ENCODE measurements at regions not wholly inside any gene's neighbourhood (a gene's known extent, or its start where the extent isn't known, plus 50 kb on each side); places are given as distances from the start of the nearest gene placed in this dataset.

DNA sequence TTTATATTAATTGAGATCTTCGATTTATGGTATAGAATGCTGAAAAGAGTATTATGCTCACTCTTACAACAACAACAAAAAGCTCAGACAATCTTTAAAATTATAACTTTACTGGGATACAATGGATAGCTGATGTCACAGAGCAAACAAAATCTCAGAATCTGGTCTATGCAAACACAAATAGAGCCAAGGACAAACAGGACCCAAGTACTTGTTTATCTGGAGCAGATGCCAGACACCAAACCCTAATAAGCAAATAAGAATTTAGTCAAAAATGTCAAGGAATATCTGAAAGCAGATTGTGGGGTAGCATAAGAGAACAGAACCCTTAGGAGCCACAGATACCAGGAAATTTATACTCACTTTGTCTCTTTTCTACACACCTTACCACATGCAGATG lies 302.2 kb downstream of the CGGBP1 start:
- H2BK5ac ChIP-seq (ENCODE audit: insufficient read length, low read length): no peak overlapping the region
- H3K23ac ChIP-seq (ENCODE audit: insufficient read length, low read depth, low read length): no peak overlapping the region
- H3K9ac ChIP-seq (ENCODE audit: extremely low read depth, insufficient read length, low read length): no peak overlapping the region
- no peak overlapping the region for H2BK12ac ChIP-seq (ENCODE audit: insufficient read length, low read depth, low read length)
- no peak overlapping the region for H4K8ac ChIP-seq (replicated peaks; ENCODE audit: insufficient read length, low read depth, low read length)
- H3K9me3 Mint-ChIP-seq: peaks cover 0 to 2% of the 10 kb centered on the region in 2 experiments; a peak in 2 of 5 replicates
- H2BK120ac ChIP-seq (ENCODE audit: low read depth, low read length, poor library complexity, severe bottlenecking): no peak overlapping the region
- H2BK20ac ChIP-seq (ENCODE audit: low read depth, low read length, poor library complexity, severe bottlenecking): no peak overlapping the region
- H3K14ac ChIP-seq (ENCODE audit: insufficient read depth, low read length): no peak overlapping the region
- TF ChIP-seq, protein P1, sequence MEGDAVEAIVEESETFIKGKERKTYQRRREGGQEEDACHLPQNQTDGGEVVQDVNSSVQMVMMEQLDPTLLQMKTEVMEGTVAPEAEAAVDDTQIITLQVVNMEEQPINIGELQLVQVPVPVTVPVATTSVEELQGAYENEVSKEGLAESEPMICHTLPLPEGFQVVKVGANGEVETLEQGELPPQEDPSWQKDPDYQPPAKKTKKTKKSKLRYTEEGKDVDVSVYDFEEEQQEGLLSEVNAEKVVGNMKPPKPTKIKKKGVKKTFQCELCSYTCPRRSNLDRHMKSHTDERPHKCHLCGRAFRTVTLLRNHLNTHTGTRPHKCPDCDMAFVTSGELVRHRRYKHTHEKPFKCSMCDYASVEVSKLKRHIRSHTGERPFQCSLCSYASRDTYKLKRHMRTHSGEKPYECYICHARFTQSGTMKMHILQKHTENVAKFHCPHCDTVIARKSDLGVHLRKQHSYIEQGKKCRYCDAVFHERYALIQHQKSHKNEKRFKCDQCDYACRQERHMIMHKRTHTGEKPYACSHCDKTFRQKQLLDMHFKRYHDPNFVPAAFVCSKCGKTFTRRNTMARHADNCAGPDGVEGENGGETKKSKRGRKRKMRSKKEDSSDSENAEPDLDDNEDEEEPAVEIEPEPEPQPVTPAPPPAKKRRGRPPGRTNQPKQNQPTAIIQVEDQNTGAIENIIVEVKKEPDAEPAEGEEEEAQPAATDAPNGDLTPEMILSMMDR (conservative IDR thresholded peaks at IDR 0.05): no peak
- H3K4ac ChIP-seq (ENCODE audit: low read depth, low read length): no peak overlapping the region
- no peak overlapping the region for H3K27ac Mint-ChIP-seq
- H3K56ac ChIP-seq (ENCODE audit: insufficient read length, low read depth, low read length): no peak overlapping the region
- H4K5ac ChIP-seq (ENCODE audit: insufficient read length, low read depth, low read length): no peak overlapping the region
- H4K20me1 ChIP-seq (ENCODE audit: control insufficient read depth, insufficient read depth, insufficient read length): no peaks in the 10 kb centered on the region
- H3K27me3 Mint-ChIP-seq (ENCODE audit: low read depth): no peaks in the 10 kb centered on the region
- no peak overlapping the region for H4K91ac ChIP-seq (ENCODE audit: insufficient read length, low read depth, low read length)
- H3K4me1 ChIP-seq (ENCODE audit: insufficient read depth, low read length): no peaks in the 10 kb centered on the region
- H2BK15ac ChIP-seq (ENCODE audit: low read depth, low read length): no peak overlapping the region
- H3K4me3 Mint-ChIP-seq: no peak overlapping the region
- H2AFZ ChIP-seq (ENCODE audit: low read length): no peak overlapping the region
- no peaks in the 10 kb centered on the region for H3K27me3 ChIP-seq (ENCODE audit: insufficient read depth, low read length)
- H3K4me1 Mint-ChIP-seq: peaks cover 8 to 9% of the 10 kb centered on the region in 2 experiments; a peak in 3 of 4 replicates
- H3K9me3 ChIP-seq (ENCODE audit: control insufficient read depth, low read depth, low read length): no peaks in the 10 kb centered on the region
- no peaks in the 10 kb centered on the region for H3K79me1 ChIP-seq (ENCODE audit: insufficient read depth, low read depth, low read length, poor library complexity, severe bottlenecking)
- H3K4me2 ChIP-seq (ENCODE audit: insufficient read depth, insufficient read length, low read length): no peak overlapping the region
- peaks cover 1 to 7% (median 2%) of the 10 kb centered on the region in 3 experiments; a peak in 2 of 7 replicates for H3K36me3 Mint-ChIP-seq (ENCODE audit: insufficient read depth in 1 of 3, low read depth in 3 of 3)
- no peak overlapping the region for H3T11ph ChIP-seq (ENCODE audit: low read length)
- WGBS (ENCODE audit: extremely low coverage, insufficient read length, low lambda C conversion rate): no CpG with 5 or more reads among the region's 1 CpG
- no peak overlapping the region for H2AK5ac ChIP-seq (ENCODE audit: insufficient read length, low read length)
- H3K79me2 ChIP-seq (ENCODE audit: insufficient read depth, low read length): no peaks in the 10 kb centered on the region
- no peak overlapping the region for H3K27ac ChIP-seq (ENCODE audit: insufficient read length, low read depth, low read length)
- no peak for DNase-seq
- H3K18ac ChIP-seq (ENCODE audit: insufficient read length, low read depth, low read length): no peak overlapping the region
- H3K23me2 ChIP-seq (ENCODE audit: insufficient read length, low read depth, low read length, poor library complexity, severe bottlenecking): no peaks in the 10 kb centered on the region

Measured in H9 (cell line).